ENCODE measurements at regions not wholly inside any gene's neighbourhood (a gene's known extent, or its start where the extent isn't known, plus 50 kb on each side); places are given as distances from the start of the nearest gene placed in this dataset.

DNA sequence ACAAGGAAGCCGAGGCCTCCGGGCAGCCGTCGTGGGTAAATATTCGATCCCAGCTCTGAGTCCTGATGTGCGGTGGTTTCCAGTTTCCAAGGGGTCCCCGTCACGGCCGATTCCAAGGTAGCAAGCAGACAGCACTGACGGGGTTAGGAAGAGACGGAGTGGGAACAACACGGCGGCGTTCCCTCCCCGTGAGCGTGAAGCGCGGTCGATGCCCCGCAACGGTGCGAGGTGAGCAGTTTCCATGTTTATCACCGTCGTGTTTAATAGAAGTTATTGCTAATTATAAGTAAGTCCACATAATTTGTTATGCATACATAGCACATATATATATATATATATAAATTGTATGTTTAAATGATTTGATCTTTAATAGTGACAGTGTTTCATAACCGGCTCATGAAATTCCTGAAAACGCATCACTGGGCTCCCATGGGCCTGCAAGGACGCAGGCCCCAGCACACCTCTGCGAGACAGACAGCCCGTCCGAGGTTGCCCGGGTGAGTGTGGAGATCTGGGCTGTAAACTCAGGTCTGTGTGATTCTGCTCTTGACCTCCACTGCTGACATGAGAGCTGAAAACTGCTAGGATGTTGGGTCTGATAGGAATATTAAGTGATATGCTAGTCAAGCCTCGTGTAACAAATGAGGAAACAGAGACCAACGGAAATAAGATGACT, 243.5 kb upstream of the SALL3 start:
- no peak overlapping the region for H3K4me3 ChIP-seq (ENCODE audit: low read depth, low read length)
- TF ChIP-seq, protein P1, sequence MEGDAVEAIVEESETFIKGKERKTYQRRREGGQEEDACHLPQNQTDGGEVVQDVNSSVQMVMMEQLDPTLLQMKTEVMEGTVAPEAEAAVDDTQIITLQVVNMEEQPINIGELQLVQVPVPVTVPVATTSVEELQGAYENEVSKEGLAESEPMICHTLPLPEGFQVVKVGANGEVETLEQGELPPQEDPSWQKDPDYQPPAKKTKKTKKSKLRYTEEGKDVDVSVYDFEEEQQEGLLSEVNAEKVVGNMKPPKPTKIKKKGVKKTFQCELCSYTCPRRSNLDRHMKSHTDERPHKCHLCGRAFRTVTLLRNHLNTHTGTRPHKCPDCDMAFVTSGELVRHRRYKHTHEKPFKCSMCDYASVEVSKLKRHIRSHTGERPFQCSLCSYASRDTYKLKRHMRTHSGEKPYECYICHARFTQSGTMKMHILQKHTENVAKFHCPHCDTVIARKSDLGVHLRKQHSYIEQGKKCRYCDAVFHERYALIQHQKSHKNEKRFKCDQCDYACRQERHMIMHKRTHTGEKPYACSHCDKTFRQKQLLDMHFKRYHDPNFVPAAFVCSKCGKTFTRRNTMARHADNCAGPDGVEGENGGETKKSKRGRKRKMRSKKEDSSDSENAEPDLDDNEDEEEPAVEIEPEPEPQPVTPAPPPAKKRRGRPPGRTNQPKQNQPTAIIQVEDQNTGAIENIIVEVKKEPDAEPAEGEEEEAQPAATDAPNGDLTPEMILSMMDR (conservative IDR thresholded peaks at IDR 0.05; ENCODE audit: low read depth, low read length) = no peak
- DNase-seq (ENCODE audit: low read depth) = no peak

DNA sequence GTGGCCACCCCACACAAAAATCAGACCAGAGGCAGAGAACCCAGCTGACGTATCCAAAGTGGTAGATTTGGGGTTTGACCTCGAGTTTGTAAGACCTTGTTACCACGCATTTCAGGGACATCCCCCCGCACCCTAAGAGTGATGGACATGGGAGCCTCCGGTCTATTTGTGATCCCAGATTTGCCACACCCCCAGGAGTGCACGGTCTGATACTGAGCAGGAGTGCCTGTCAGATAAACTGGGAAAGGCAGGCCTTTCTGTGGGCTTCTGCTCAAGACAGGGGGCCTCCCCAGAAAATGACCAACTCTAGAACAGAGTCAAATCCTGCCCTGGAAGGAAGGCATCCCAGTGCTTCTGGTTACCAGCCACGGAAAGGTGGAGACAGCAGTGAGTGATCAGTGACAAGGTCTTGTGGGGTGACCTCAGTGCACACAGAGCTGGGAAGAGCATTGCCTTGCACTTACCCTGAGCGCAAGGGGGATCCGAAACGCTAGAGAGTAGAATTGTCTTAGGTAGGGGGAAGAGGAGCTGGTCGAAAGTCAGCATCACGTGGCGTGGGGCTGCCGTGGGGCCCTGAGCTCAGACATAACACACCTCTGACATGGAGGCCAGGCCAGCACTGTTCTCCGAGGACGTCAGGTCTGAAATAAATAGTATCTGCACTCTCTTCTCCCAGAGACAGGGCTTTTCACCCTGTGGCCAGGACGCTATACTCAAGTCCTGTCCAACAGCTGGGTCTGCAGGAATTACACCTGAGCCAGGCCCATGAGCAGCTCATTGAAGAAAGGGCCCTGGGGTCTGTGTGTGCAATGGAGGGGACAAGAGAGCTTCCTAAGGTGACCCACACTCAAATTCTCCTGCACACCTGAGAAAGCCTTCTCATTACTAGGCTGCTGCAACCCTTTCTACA, 242.4 kb upstream of the SALL3 start:
- no peak overlapping the region for H3K4me3 ChIP-seq (ENCODE audit: low read depth, low read length)
- TF ChIP-seq, protein P1 (conservative IDR thresholded peaks at IDR 0.05; ENCODE audit: low read depth, low read length) = no peak
- DNase-seq (ENCODE audit: low read depth) = no peak

DNA sequence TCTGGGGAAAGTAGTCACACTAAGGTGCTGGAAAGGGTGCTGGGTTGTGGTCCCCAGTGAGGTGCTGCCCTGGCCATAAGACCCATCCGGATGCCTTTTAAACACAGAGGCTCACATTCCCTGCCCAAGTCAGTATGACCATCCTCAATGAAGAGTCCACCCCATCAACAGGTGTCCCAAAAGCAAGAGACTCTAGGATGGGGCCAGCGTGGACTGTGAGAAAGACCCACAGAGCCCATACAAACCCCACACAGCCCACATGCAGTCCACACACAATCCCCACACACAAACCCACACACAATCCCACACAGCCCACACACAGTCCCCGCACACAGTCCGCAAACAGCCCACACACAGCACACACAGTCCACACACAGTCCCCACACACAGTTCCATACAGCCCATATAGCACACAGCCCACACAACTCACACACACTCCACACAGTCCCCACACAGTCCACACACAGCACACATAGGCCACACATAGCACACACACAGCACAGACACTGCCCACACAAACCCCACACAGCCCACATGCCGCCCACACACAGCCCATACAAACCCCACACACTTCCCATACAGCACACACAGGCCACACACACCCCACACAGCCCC, 241.4 kb upstream of the SALL3 start:
- H3K4me3 ChIP-seq (ENCODE audit: low read depth, low read length) = no peak overlapping the region
- TF ChIP-seq, protein P1 (conservative IDR thresholded peaks at IDR 0.05; ENCODE audit: low read depth, low read length) = no peak
- DNase-seq (ENCODE audit: low read depth) = no peak

DNA sequence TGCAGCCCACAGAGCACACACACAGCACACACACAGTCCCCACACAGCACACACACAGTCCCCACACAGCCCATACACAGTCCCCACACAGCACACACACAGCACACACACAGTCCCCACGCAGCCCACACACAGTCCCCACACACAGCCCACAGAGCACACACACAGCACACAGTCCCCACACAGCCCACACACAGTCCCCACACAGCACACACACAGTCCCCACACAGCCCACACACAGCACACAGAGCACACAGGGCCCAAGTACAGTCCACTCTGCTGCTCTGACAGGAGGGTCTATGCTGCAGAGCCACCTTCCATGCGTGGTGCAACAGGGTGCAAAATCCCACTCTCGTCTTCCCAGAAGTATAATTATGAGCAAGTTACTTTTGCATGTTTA, 240.5 kb upstream of the SALL3 start:
- TF ChIP-seq, protein P1 (conservative IDR thresholded peaks at IDR 0.05; ENCODE audit: low read depth, low read length) = no peak
- no peak overlapping the region for H3K4me3 ChIP-seq (ENCODE audit: low read depth, low read length)
- DNase-seq (ENCODE audit: low read depth) = no peak

DNA sequence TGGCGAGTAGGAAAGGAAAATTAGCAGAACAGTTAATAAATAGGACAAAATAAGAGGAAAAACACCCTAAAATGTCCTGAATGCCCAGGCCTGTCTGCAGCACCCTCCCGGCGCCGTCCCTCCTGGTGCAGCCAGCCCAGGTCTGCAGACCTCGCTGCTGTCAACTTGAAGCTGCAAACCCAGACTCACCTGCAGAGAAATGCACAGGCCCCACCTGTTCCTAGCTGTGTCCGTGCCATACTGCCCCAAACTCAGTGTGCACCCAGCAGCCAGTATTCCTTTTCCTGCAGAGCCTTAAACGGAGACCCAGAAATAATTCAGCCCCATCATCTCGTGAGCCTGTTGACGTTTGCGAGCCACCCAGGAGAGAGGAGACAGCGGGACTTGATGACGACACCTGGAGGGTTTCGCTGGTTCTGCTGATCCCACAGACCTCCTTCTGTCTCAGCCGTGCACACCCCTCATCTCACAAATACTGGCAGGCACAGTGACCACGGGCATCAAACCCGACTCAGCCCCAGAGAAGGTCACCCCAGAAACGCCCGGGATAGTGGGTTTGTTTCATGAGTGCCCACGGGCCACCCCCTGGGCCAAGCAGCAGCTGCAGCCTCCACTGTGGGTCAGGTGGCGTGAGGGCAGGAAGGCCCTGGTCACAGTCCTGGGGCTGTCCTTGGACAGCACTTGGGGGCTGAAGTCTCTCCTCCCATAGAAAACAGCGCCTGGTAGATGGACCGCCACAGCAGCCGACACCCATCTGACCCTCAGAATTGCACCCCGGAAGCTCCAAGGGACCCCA, 239.5 kb upstream of the SALL3 start:
- no peak overlapping the region for H3K4me3 ChIP-seq (ENCODE audit: low read depth, low read length)
- DNase-seq (ENCODE audit: low read depth) = no peak
- TF ChIP-seq, protein P1 (conservative IDR thresholded peaks at IDR 0.05; ENCODE audit: low read depth, low read length) = no peak

DNA sequence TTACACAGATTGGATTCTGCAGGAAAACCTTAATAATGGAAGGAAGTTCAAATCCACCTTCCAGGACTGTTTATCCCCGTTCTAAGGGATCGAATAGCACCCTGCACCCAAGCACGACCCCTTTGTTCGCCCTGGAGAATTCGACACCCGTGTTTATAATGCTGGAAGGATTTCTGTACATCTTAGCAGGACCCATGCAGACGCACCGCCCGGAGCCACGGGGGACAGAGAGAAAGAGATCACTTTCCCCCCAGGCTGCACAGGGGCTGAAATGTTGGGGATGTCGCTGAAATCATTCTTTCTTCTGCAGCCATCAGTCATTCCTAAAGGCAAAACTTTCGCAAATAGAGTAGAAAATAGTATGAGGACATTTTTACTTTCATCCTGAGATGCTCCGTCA, 238.7 kb upstream of the SALL3 start:
- no peak for DNase-seq (ENCODE audit: low read depth)

More for the DNA sequence above, 238.7 kb upstream of the SALL3 start:
- H3K4me3 ChIP-seq (ENCODE audit: low read depth, low read length) = no peak overlapping the region
- TF ChIP-seq, protein P1 (conservative IDR thresholded peaks at IDR 0.05; ENCODE audit: low read depth, low read length) = no peak
